HL-60 (cell line): ENCODE measurements at regions not wholly inside any gene's neighbourhood (a gene's known extent, or its start where the extent isn't known, plus 50 kb on each side); places are given as distances from the start of the nearest gene placed in this dataset.

Experiments
- POLR2AphosphoS5 ChIP-seq: IDR thresholded peaks from 2 replicates; pipeline ENCODE4 v1.6.1; 2012; ENCODE audit warnings: low read depth
- TF ChIP-seq, protein P1 (sequence below): IDR thresholded peaks from one replicate; pipeline ENCODE4 v1.5.1; 2011; ENCODE audit warnings: low read length, control low read depth, inconsistent platforms; ENCODE audit not compliant: insufficient read depth
- TF ChIP-seq, protein P2 (sequence below): IDR thresholded peaks from 2 replicates; pipeline ENCODE4 v1.6.1; 2012; ENCODE audit warnings: low read depth; ENCODE audit not compliant: insufficient replicate concordance

GRCh38 chr4:130163701-130164100 is 1067.7 kb downstream of the C4orf33 start:
- TF ChIP-seq, protein P1, sequence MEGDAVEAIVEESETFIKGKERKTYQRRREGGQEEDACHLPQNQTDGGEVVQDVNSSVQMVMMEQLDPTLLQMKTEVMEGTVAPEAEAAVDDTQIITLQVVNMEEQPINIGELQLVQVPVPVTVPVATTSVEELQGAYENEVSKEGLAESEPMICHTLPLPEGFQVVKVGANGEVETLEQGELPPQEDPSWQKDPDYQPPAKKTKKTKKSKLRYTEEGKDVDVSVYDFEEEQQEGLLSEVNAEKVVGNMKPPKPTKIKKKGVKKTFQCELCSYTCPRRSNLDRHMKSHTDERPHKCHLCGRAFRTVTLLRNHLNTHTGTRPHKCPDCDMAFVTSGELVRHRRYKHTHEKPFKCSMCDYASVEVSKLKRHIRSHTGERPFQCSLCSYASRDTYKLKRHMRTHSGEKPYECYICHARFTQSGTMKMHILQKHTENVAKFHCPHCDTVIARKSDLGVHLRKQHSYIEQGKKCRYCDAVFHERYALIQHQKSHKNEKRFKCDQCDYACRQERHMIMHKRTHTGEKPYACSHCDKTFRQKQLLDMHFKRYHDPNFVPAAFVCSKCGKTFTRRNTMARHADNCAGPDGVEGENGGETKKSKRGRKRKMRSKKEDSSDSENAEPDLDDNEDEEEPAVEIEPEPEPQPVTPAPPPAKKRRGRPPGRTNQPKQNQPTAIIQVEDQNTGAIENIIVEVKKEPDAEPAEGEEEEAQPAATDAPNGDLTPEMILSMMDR = no peak
- TF ChIP-seq, protein P2, sequence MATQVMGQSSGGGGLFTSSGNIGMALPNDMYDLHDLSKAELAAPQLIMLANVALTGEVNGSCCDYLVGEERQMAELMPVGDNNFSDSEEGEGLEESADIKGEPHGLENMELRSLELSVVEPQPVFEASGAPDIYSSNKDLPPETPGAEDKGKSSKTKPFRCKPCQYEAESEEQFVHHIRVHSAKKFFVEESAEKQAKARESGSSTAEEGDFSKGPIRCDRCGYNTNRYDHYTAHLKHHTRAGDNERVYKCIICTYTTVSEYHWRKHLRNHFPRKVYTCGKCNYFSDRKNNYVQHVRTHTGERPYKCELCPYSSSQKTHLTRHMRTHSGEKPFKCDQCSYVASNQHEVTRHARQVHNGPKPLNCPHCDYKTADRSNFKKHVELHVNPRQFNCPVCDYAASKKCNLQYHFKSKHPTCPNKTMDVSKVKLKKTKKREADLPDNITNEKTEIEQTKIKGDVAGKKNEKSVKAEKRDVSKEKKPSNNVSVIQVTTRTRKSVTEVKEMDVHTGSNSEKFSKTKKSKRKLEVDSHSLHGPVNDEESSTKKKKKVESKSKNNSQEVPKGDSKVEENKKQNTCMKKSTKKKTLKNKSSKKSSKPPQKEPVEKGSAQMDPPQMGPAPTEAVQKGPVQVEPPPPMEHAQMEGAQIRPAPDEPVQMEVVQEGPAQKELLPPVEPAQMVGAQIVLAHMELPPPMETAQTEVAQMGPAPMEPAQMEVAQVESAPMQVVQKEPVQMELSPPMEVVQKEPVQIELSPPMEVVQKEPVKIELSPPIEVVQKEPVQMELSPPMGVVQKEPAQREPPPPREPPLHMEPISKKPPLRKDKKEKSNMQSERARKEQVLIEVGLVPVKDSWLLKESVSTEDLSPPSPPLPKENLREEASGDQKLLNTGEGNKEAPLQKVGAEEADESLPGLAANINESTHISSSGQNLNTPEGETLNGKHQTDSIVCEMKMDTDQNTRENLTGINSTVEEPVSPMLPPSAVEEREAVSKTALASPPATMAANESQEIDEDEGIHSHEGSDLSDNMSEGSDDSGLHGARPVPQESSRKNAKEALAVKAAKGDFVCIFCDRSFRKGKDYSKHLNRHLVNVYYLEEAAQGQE = no peak
- TF ChIP-seq POLR2AphosphoS5 = no peak
